ENCODE measurements at regions not wholly inside any gene's neighbourhood (a gene's known extent, or its start where the extent isn't known, plus 50 kb on each side); places are given as distances from the start of the nearest gene placed in this dataset.
A peak's percentile ranks its signal among the peaks of the same experiment; 100 is the strongest.

- DNase-seq: no peak
These were observed 84.5 kb upstream of the TANK start for GRCh38 chr2:161075701-161076100.

DNA sequence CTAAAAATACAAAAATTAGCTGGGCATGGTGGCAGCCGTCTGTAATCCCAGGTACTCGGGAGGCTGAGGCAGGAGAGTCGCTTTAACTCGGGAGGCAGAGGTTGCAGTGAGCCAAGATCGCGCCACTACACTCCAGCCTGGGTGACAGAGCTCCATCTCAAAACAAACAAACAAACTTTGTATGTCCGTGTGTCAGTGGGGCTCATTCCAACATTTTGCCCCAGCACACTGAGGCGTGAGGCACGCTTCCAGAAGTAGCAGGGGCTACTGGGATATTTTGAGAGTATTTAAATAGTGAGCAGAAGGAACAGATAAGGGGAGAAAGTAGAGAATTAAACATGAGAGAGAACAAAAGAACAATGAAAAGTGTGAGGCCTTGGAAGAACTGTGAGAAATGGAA is 83.3 kb upstream of the TANK start:
- no peak for DNase-seq

GRCh38 chr2:161077367-161078210 is 82.6 kb upstream of the TANK start:
- peak; percentile 49 for DNase-seq

DNA sequence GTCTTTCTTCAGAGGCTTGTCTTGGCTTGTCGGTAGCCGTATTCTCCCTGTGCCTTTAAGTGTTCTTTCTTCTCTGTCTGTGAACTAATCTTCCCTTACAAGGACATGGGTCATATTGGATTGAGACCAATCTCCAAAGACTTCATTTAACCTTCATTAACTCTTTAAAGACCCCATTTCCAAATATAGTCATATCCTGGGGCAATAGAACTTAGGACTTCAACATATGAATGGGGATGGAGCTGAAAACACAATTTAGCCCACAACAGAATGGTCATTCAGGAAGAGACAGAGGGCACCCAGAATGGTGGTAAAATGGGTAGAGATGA is 82.1 kb upstream of the TANK start:
- DNase-seq: no peak

GRCh38 chr2:161085149-161085548 is 75.1 kb upstream of the TANK start:
- DNase-seq: no peak

GRCh38 chr2:161088658-161089350 is 71.4 kb upstream of the TANK start:
- no peak for DNase-seq

DNA sequence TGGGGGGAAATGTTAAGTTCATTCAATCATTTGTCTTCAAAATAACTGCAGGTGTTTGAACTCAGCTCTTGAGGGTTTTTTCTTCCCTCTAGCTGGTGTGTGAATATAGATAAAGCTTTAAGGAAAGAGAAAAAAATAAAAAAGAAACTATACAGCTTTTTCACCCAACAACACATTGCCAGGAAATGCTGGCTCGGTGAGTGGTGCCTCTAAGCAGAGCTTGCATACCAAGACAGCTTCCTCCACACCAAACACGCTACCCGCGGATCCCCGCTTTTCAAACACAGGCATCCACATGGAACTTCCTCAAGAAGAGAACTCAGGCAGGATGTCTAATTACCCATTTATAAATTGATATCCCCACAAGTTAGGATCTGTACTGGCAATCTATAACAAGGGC is 69.8 kb upstream of the TANK start:
- DNase-seq: no peak

- no peak for DNase-seq
These were observed 64.9 kb upstream of the TANK start for GRCh38 chr2:161095314-161095713.

DNA sequence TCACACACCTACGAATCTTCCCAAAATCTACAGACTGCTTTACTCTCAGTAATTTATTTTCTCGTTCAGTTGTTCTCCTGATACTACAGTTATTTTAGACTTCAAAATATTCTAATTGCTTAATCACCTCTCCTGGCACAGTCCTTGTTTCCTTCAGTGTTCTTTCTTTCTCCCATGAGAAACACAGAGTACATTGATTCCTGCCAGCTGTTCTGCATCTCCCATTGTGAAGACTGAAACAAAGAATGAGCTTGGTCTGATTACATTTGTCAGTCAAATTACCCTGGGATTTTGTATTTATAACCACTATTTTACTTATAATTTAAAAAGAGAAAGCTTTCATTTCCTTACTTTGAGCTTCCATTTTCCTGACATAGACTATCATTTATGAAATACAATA is 63.9 kb upstream of the TANK start:
- no peak for DNase-seq

- DNase-seq: no peak
These were observed 63.1 kb upstream of the TANK start for GRCh38 chr2:161097157-161097556.

DNA sequence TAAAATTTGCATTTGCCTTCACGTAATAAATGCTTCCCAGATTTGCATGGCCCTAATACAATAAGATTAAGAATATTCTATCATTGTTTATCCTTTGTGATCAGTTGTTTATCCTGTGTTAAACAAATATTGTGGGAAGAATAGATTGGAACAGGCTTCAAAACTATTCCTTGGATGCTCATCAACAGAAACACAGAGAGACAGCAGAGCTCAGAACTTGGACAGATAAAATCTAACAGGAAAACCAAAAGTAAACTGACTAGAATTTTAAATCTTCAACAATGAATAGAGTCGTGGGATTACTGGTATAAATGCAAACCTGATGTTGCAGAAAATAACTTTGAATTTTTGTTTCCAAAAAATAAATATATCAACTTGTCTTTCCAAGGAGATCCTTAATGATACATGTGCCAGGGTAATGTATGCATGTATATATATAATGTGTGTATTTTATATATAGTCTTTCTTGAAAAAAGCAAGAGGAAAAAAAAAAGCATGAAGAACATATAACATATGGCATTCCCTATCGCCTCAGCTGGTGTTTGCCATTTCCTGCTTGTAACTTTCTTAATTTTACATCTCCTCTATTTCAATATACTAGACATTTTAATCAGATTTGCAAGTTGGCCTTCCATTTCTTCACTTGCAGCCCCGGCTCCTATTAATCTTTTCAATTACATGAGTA is 59.9 kb upstream of the TANK start:
- DNase-seq: no peak

GRCh38 chr2:161101406-161101805 is 58.8 kb upstream of the TANK start:
- no peak for DNase-seq

- no peak for DNase-seq
These were observed 57.3 kb upstream of the TANK start for GRCh38 chr2:161102770-161103450.

GRCh38 chr2:161103451-161103831 is 56.8 kb upstream of the TANK start:
- DNase-seq: no peak

DNA sequence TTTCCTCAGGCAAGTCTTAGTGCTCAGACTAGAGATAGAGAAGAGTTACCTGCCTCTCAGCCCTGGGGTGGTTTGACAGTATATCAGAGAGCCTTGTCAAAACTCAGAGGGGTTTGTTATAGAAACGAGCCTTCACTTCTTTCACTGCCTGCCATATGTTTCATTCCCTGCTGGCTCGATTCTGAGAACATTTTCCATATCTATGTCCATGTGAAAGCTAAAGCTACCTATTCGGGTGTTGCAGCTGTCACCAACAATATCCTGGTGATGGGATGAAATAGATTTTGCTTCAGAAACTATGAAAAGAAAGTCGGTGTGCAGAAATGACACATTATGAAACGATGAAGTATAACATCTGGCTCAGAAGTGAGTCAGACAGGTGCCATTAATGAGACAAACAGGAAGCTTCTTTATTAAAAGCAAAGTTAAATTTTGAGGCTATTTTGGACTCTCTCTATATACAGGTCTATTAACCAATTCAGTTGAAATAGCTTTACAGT is 56.1 kb upstream of the TANK start:
- no peak for DNase-seq

DNA sequence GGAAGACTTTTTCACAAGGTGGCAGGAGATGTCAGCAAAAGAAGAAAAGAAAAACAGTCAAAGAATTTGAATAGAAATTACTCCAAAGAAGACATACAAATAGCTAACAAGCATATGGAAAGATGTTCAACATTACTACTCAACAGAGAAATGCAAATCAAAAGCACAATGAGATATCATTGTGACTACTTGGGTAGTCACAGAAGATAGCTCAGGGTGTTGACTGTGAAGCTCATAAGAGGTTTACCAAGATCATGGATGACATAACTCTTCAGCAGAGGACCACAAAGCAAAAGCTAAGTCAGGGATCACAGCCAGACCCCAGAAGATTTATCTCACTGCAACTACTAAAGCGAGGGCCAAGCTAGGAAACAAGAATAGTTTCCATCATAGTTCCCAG is 53.0 kb upstream of the TANK start:
- DNase-seq: no peak

Data from hematopoietic multipotent progenitor cell treated with erythropoietin and hydrocortisone succinate and interleukin-3 and kit ligand, for 8 days (in vitro differentiated cells).